K562 (cell line): ENCODE measurements at regions not wholly inside any gene's neighbourhood (a gene's known extent, or its start where the extent isn't known, plus 50 kb on each side); places are given as distances from the start of the nearest gene placed in this dataset.
A peak's percentile ranks its signal among the peaks of the same experiment; 100 is the strongest.

Experiments
- DACH1 ChIP-seq: fragments of 450-650 bp; IDR thresholded peaks from 2 replicates; pipeline ENCODE4 v1.6.1; 2018; ENCODE audit not compliant: partially characterized antibody
- ESRRA ChIP-seq: fragments of 450-650 bp; IDR thresholded peaks from 2 replicates; pipeline ENCODE4 v1.6.1; 2014; ENCODE audit warnings: low read depth, mild to moderate bottlenecking, moderate library complexity, borderline replicate concordance
- HDAC8 ChIP-seq: fragments of 450-650 bp; IDR thresholded peaks from 2 replicates; pipeline ENCODE4 v1.6.1; 2016; ENCODE audit warnings: mild to moderate bottlenecking, missing genetic modification characterization, moderate library complexity, missing compliant biosample characterization
- MBD2 ChIP-seq: sonication (generic); IDR thresholded peaks from 2 replicates; pipeline ENCODE4 v1.6.1; 2016; ENCODE audit warnings: low read depth, borderline replicate concordance
- NRF1 ChIP-seq, 2 experiments: fragments of 450-650 bp; IDR thresholded peaks in 1 of 2; conservative IDR thresholded peaks in 1 of 2; 2 replicates each; pipeline ENCODE4 v1.6.1; 2014; ENCODE audit warnings: mild to moderate bottlenecking in 2 of 2
- RBBP5 ChIP-seq: fragments of 200-600 bp; sonication (generic); IDR thresholded peaks from 2 replicates; pipeline ENCODE4 v1.6.1; 2012; ENCODE audit warnings: borderline replicate concordance, mild to moderate bottlenecking, low read length, control low read depth, inconsistent platforms; ENCODE audit not compliant: insufficient read depth, poor library complexity, severe bottlenecking
- SP1 ChIP-seq: sonication (generic); formaldehyde crosslinking; IDR thresholded peaks from 2 replicates; pipeline ENCODE4 v1.8.1; 2022; ENCODE audit warnings: mild to moderate bottlenecking, missing genetic modification reagents
- TAF1 ChIP-seq: IDR thresholded peaks from 2 replicates; pipeline ENCODE4 v1.6.1; 2011; ENCODE audit warnings: mild to moderate bottlenecking, low read length, moderate library complexity; ENCODE audit not compliant: insufficient read depth, control insufficient read depth, severe bottlenecking; ENCODE audit errors: extremely low read depth
- TF ChIP-seq, protein P1 (sequence below): fragments of 450-650 bp; IDR thresholded peaks from 2 replicates; pipeline ENCODE4 v1.6.1; 2018; ENCODE audit not compliant: partially characterized antibody

DNA sequence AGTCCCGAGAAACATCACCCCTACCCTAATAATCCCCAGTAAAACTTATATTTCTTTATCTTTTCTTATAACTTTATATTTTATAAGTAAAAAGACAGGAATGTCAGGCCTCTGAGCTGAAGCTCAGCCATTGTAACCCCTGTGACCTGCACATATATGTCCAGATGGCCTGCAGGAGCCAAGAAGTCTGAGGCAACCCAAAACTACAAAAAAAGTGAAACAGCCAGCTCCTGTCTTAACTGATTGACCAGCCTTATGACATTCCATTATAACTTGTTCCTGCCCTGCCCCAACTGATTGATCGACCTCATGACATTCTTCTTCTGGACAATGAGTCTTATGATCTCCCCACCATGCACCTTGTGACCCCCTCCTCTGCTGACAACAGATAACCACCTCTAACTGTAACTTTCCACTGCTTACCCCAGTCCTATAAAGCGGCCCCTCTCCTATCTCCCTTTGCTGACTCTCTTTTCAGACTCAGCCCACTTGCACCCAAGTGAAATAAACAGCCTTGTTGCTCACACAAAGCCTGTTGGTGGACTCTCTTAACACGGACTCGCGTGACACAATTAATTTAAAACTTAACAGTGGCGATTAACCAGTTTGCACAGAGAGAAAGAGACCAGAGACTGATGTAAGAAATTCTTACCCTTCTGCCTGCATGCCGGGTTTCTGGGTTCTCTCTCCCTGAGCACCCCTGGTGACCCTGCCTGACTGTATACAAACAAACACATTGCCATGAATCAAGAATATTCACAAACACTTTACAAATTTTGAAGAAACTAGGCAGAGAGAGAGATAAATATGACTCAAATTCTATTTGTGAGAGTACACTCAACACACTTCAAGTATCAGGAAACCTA lies 1109.2 kb upstream of the TMEM132C start (continued):
- TF ChIP-seq, protein P1, sequence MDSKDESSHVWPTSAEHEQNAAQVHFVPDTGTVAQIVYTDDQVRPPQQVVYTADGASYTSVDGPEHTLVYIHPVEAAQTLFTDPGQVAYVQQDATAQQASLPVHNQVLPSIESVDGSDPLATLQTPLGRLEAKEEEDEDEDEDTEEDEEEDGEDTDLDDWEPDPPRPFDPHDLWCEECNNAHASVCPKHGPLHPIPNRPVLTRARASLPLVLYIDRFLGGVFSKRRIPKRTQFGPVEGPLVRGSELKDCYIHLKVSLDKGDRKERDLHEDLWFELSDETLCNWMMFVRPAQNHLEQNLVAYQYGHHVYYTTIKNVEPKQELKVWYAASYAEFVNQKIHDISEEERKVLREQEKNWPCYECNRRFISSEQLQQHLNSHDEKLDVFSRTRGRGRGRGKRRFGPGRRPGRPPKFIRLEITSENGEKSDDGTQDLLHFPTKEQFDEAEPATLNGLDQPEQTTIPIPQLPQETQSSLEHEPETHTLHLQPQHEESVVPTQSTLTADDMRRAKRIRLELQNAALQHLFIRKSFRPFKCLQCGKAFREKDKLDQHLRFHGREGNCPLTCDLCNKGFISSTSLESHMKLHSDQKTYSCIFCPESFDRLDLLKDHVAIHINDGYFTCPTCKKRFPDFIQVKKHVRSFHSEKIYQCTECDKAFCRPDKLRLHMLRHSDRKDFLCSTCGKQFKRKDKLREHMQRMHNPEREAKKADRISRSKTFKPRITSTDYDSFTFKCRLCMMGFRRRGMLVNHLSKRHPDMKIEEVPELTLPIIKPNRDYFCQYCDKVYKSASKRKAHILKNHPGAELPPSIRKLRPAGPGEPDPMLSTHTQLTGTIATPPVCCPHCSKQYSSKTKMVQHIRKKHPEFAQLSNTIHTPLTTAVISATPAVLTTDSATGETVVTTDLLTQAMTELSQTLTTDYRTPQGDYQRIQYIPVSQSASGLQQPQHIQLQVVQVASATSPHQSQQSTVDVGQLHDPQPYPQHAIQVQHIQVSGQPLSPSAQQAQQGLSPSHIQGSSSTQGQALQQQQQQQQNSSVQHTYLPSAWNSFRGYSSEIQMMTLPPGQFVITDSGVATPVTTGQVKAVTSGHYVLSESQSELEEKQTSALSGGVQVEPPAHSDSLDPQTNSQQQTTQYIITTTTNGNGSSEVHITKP = peak; percentile 47
- TF ChIP-seq TAF1 (peak; percentile 33), NRF1 (conservative IDR thresholded peaks at IDR 0.05 in 1 of 2, IDR thresholded peaks at IDR 0.05 in 1 of 2) (0 out of 4 replicates have a peak, but pooled peaks of 1 of the 2 experiments have one; percentile 15), DACH1 (peak; percentile 79), MBD2 (peak; percentile 66; the same call in 1 of the 2 replicates), RBBP5 (peak; percentile 20), SP1 (CRISPR knock-in tag) (peak; percentile 56), ESRRA (peak; percentile 30; the same call in 1 of the 2 replicates), HDAC8 (tag) (0 out of 2 replicates have a peak, but pooled peaks have one; percentile 44)
